ENCODE measurements at regions not wholly inside any gene's neighbourhood (a gene's known extent, or its start where the extent isn't known, plus 50 kb on each side); places are given as distances from the start of the nearest gene placed in this dataset.

- DNase-seq (ENCODE audit: low spot score), result no peak
- no peak for TF ChIP-seq ZNF425 (CRISPR knock-in tag; conservative IDR thresholded peaks at IDR 0.05)
- TF ChIP-seq TEAD4 (CRISPR knock-in tag; IDR thresholded peaks at IDR 0.05), result no peak
- TF ChIP-seq ZNF263 (CRISPR knock-in tag; IDR thresholded peaks at IDR 0.05; ENCODE audit: low read depth), result no peak
- TF ChIP-seq FOXJ3 (CRISPR knock-in tag; IDR thresholded peaks at IDR 0.05; ENCODE audit: borderline replicate concordance), result no peak
- Mint-ChIP-seq H3K27ac (no peak overlapping the region), H3K9me3 (no peaks in the 10 kb centered on the region), H3K27me3 (ENCODE audit: low read depth) (no peaks in the 10 kb centered on the region), H3K36me3 (no peaks in the 10 kb centered on the region), H3K4me3 (no peak overlapping the region), H3K4me1 (no peaks in the 10 kb centered on the region)
- POLR2A ChIA-PET, result no interaction called here
- no peak for ATAC-seq
- CTCF ChIA-PET, result no interaction called here
Observed at GRCh38 chr9:117992006-117992405, 287.8 kb downstream of the TLR4 start.

GRCh38 chr9:118000581-118000980, 296.4 kb downstream of the TLR4 start:
- TF ChIP-seq CREM (CRISPR knock-in tag; IDR thresholded peaks at IDR 0.05), result no peak
- no peak for TF ChIP-seq ETV6 (CRISPR knock-in tag; IDR thresholded peaks at IDR 0.05)
- no peak for TF ChIP-seq CDX4 (CRISPR knock-in tag; IDR thresholded peaks at IDR 0.05; ENCODE audit: borderline replicate concordance)
- TF ChIP-seq ZNF532 (CRISPR knock-in tag; IDR thresholded peaks at IDR 0.05; ENCODE audit: borderline replicate concordance), result no peak
- DNase-seq (ENCODE audit: low spot score) (no peak), ATAC-seq (no peak)
- H3K9me3 Mint-ChIP-seq, result no peaks in the 10 kb centered on the region
- ChIA-PET CTCF (no interaction called here), POLR2A (no interaction called here)
- no peak overlapping the region for H3K27ac Mint-ChIP-seq
- no peak overlapping the region for H3K4me3 Mint-ChIP-seq
- H3K4me1 Mint-ChIP-seq, result no peaks in the 10 kb centered on the region
- H3K27me3 Mint-ChIP-seq (ENCODE audit: low read depth), result no peaks in the 10 kb centered on the region
- H3K36me3 Mint-ChIP-seq, result no peaks in the 10 kb centered on the region

- Mint-ChIP-seq H3K27me3 (ENCODE audit: low read depth) (no peaks in the 10 kb centered on the region), H3K9me3 (no peaks in the 10 kb centered on the region), H3K27ac (no peak overlapping the region), H3K36me3 (no peaks in the 10 kb centered on the region), H3K4me1 (peaks cover 8% of the 10 kb centered on the region), H3K4me3 (no peak overlapping the region)
- DNase-seq (ENCODE audit: low spot score) (no peak), ATAC-seq (peak; percentile 87)
- ChIA-PET POLR2A (no interaction called here), CTCF (no interaction called here)
- no peak for TF ChIP-seq IRF2 (CRISPR knock-in tag; IDR thresholded peaks at IDR 0.05; ENCODE audit: borderline replicate concordance, low read depth)
Observed at GRCh38 chr9:118003240-118003639, 299.0 kb downstream of the TLR4 start.

- POLR2A ChIA-PET, result no interaction called here
- no peaks in the 10 kb centered on the region for H3K36me3 Mint-ChIP-seq
- H3K9me3 Mint-ChIP-seq, result no peaks in the 10 kb centered on the region
- TF ChIP-seq ESRRA (CRISPR knock-in tag; IDR thresholded peaks at IDR 0.05; ENCODE audit: borderline replicate concordance) (no peak), E2F1 (CRISPR knock-in tag; IDR thresholded peaks at IDR 0.05) (no peak), AR (CRISPR knock-in tag; IDR thresholded peaks at IDR 0.05) (no peak), FOXP4 (CRISPR knock-in tag; IDR thresholded peaks at IDR 0.05) (no peak), NR3C1 (CRISPR knock-in tag; conservative IDR thresholded peaks at IDR 0.05; ENCODE audit: low read depth) (no peak), FOXJ3 (CRISPR knock-in tag; IDR thresholded peaks at IDR 0.05; ENCODE audit: borderline replicate concordance) (no peak), PRRX2 (CRISPR knock-in tag; IDR thresholded peaks at IDR 0.05) (no peak), FOXK1 (CRISPR knock-in tag; IDR thresholded peaks at IDR 0.05) (no peak)
Observed at GRCh38 chr9:118008246-118008645, 304.0 kb downstream of the TLR4 start.

More at GRCh38 chr9:118008246-118008645, 304.0 kb downstream of the TLR4 start:
- ATAC-seq, result no peak
- no peak overlapping the region for H3K27ac Mint-ChIP-seq
- H3K27me3 Mint-ChIP-seq (ENCODE audit: low read depth), result no peaks in the 10 kb centered on the region
- peaks cover 36% of the 10 kb centered on the region for H3K4me1 Mint-ChIP-seq
- no peak overlapping the region for H3K4me3 Mint-ChIP-seq
- no peak for DNase-seq (ENCODE audit: low spot score)
- CTCF ChIA-PET, result no interaction called here

All from WTC11 (cell line).